GM12873 (cell line): ENCODE measurements at regions not wholly inside any gene's neighbourhood (a gene's known extent, or its start where the extent isn't known, plus 50 kb on each side); places are given as distances from the start of the nearest gene placed in this dataset.

ENCODE experiments used
- TF ChIP-seq, protein P1 (sequence below): IDR thresholded peaks from 2 replicates; pipeline ENCODE4 v1.5.1; 2012; ENCODE audit warnings: low read depth, mild to moderate bottlenecking, moderate library complexity, low read length, control low read depth; ENCODE audit not compliant: insufficient read depth; ENCODE audit errors: missing control alignments

DNA sequence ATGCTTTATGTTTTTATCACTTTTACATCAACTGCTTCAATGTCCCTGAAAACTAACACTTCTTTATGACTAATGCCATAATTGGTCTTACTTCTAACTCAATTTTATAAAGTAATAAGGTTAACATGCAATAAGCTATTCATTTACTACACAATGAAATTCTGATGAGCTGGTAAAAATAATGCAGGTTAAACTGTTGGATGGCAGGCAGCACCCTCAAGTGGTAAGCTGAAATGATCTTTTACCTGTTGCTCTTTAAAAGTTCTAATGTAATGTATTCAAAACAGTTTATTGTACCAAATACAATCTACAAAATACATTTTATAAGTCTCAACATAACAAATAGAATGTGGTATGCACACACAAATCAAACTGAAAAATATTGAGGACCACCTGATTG is 1280.3 kb downstream of the CDH8 start:
- TF ChIP-seq, protein P1, sequence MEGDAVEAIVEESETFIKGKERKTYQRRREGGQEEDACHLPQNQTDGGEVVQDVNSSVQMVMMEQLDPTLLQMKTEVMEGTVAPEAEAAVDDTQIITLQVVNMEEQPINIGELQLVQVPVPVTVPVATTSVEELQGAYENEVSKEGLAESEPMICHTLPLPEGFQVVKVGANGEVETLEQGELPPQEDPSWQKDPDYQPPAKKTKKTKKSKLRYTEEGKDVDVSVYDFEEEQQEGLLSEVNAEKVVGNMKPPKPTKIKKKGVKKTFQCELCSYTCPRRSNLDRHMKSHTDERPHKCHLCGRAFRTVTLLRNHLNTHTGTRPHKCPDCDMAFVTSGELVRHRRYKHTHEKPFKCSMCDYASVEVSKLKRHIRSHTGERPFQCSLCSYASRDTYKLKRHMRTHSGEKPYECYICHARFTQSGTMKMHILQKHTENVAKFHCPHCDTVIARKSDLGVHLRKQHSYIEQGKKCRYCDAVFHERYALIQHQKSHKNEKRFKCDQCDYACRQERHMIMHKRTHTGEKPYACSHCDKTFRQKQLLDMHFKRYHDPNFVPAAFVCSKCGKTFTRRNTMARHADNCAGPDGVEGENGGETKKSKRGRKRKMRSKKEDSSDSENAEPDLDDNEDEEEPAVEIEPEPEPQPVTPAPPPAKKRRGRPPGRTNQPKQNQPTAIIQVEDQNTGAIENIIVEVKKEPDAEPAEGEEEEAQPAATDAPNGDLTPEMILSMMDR: no peak

DNA sequence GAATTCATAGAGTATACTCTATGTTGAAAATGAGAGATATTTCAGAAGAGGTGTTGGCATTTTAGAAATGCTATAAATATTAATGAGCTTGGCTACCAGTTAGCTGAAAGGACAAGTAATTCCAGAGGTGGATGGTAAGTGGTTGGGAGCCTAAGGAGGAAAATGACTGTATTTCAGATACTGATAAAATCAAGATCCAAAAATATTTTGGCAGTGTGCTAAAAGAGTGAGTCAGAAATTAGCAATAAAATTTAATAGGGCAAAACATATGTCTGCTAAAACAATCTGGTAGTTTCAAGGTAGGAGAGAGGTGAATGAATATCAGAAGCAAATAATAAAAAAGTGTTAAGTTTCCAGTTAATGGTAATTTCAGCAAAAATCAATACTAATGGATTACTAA is 1287.9 kb downstream of the CDH8 start:
- TF ChIP-seq, protein P1: no peak

DNA sequence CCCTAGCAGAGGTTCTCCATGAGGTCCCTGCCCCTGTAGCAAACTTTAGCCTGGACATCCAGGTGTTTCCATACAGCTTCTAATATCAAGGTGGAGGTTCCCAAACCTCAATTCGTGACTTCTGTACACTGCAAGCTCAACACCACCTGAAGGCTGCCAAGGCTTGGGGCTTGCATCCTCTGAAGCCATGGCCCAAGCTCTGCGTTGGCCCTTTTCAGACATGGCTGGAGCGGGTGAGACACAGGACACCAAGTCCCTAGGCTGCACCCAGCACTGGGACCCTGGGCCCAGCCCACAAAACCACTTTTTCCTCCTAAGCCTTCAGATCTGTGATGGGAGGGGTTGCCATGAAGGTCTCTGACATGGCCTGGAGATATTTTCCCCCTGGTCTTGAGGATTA is 1292.0 kb downstream of the CDH8 start:
- TF ChIP-seq, protein P1: no peak

DNA sequence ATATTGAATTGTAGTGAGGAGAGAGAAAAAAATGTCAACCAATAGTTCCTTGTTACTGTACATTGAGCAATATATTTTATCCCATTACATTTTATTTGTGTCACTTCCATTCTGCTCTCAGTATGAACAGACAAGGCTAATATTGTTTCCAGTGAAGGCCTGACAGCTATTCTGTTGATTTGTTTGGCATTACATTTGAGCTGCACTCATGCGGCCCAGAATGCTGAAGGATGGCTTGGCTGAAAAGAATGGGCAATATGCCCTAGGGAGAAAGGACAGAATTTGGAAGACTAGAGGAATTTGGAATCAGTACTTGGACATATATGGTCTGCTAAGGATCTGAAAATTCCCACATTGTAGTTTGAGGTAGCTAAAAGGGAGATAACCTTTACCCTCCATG is 1294.4 kb downstream of the CDH8 start:
- TF ChIP-seq, protein P1: no peak

DNA sequence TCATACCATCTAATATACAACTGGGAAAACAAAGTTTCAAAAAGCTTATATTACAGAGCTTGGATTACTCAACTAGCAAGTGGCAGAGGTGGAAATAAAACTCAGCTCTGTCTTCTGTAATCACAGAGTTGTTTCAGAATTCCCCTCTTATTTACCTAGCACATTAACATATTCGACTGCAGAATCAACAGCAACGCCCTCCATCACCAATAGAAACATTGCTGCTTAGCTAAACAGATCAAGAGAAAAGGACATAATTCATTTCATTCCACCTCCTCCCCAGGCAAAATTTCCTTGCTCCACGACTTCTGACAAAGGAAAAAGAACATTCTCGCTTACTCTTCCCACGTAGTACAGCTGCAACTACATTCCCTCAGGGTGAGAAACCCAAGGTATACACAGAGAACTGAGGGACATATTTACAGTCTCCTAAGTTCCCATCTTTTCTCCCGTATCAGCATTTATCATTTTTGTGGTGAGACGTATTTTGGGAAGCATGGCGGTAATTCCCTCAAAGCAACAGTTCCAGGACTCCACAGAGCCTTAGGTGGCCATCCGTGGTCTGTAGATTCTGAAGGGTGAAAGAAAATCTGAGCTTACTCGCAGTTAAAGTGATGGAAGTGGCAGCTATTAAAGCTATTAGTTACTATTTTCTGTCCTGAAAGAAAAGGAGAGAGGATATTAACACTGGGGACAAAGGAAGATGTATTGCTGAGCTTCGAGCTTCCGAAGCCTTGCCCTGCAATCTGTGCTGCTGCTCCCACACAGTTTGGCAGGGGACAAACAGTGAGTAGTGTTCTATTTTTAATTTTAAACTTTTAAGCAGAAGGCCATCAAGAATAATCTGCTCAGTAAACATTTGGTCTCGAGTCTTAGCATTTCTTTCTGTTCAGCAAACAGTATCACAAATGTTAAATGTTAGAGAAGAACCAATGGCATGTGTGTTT is 1296.2 kb downstream of the CDH8 start:
- TF ChIP-seq, protein P1: no peak

DNA sequence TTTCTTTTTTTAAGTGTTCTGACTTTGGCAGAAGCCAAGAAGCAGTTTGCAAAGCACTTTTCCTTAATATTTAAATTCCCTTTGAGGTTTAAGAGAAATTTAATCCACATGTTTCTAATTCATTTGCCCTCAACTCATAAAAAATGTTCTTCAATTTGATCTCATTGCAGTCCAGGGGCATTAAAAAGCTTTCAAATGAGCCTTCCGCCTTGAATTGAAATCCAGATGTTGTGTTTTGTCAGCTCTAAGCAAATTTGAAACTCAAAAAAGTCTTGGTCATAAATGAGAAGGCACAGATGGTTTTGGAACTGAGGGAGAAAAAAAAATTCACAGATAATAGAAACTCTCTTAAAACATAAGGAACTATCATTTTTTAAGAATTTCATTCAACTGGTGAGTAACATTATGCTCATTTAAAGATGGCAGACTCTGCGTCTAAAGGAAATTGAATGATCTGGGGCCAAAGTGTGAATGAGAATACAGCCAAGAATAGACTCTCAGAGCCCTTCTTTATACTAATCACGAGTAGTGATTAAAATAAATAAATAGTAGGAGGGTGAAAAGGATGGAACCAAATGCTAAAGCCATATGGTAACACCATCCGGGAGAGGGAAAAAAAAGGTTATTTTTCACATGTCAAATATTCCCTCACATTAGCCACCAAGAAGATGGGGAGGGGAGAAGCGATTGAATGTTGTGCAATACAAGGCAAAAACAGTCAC is 1304.7 kb downstream of the CDH8 start:
- TF ChIP-seq, protein P1: no peak

DNA sequence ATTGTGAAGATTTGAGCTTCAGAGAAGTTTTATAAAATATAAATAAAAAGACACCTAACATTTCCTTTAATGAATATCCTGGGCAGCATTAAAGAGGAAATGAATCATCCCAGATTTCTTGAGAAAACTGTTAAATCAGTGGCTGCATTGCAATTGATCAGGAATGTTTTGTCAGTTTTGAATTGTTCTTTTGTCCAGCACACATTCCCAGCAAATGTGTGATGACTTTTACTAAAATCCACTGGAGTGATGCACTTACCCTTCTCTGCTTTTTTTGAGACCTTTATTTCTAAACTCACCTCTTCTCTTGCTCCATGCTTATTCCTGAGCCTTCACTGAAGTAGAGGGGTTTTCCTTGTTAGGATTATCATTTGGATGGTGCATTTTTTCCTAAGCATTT is 1307.2 kb downstream of the CDH8 start:
- TF ChIP-seq, protein P1: no peak
